Testis (tissue), 2 donors: ENCODE measurements at regions not wholly inside any gene's neighbourhood (a gene's known extent, or its start where the extent isn't known, plus 50 kb on each side); places are given as distances from the start of the nearest gene placed in this dataset.

ENCODE experiments used
- CTCF ChIP-seq, 3 experiments: fragments of 450-650 bp in 2 of 3; fragments of 200-600 bp in 1 of 3; sonication (generic) in 1 of 3; IDR thresholded peaks; one replicate each; pipeline ENCODE4 v1.5.1; 2016 to 2019; ENCODE audit warnings: antibody characterized with exemption in 3 of 3, mild to moderate bottlenecking in 2 of 3, moderate library complexity in 1 of 3
- POLR2A ChIP-seq: fragments of 450-650 bp; IDR thresholded peaks from one replicate; pipeline ENCODE4 v1.6.1; 2017; ENCODE audit warnings: antibody characterized with exemption, mild to moderate bottlenecking, moderate library complexity

GRCh38 chr4:151851354-151851753 lies 90.5 kb upstream of the GATB start:
- TF ChIP-seq CTCF (IDR thresholded peaks at IDR 0.05): no peak
- TF ChIP-seq POLR2A: no peak
